HG02610 (cell line): ENCODE measurements at regions not wholly inside any gene's neighbourhood (a gene's known extent, or its start where the extent isn't known, plus 50 kb on each side); places are given as distances from the start of the nearest gene placed in this dataset.
"Not testable (repeated sequence)": the region's sequence is repeated elsewhere in the genome, so short reads cannot be mapped to it uniquely, and the experiment has no call there.

Experiments
- ATAC-seq: cut with Tn5 transposase; IDR thresholded peaks from one replicate; pipeline ENCODE4 v1.9.1; 2021; ENCODE audit warnings: mild to moderate bottlenecking, moderate library complexity; ENCODE audit not compliant: unreplicated experiment

GRCh38 chr4:156335721-156336120 is 382.1 kb upstream of the CTSO start:
- ATAC-seq: no peak

DNA sequence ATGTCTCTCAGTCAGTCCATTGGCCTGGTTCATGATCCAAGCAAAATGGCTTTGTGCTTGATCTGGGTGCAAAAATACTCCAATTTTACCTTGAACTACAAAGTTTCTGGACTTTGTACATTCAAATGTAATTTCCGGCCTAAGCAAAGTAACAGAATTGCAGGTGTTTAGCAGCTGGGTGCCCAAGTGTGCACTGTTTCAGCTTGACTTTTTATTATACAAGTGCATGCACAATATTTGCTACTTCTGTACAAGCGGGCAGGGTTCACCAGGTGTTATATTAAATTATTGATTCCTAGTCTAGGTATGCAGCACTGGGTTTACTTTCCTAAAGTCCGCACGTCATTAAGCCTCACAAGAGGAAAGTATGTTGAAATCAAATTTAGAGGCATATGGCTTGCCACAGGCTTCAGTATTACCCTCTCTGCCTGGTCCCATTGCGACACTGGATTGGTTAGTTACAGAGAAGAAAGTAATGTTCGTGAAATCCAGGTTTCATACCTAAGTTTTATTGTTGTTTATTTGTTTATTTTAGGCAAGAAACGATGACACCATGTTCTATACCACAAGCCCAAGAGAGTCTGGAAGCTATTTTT is 376.9 kb upstream of the CTSO start:
- no peak for ATAC-seq

DNA sequence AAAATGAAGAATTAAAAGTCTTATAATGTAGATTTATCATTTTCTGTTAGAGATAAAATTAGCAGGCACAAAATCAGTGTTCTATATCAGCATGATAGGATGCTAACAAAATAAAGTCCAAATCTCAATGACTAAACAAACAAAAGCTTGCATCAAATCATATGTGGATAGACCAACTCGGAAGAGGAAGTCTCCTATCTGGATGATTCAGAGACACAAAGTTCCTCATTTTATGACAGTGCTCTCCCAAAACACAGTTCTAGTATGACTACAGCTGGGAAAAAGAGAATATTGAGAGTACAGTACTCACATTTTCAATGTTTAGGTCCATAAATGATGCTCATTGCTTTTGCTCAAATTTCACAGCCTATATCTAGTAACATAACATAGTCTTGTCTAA is 376.1 kb upstream of the CTSO start:
- ATAC-seq: no peak

DNA sequence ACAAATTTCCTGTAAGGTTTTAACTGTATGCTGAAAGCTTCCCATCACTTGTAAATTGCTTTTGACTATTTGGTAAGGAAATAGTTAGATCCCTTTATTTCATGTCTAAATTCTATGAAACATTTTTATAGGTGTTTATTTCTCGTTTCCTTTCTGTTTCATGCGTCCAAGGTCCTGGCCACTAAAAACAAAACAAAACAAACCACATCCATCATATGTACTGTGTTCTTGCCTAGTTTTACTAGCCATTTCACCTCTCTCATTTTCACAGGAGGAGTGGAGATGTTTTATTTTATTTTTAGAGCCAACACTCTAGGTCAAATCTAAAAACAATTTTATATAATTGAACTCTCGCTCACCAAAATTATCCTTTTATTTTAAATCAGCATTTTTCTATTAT is 375.2 kb upstream of the CTSO start:
- ATAC-seq: no peak

DNA sequence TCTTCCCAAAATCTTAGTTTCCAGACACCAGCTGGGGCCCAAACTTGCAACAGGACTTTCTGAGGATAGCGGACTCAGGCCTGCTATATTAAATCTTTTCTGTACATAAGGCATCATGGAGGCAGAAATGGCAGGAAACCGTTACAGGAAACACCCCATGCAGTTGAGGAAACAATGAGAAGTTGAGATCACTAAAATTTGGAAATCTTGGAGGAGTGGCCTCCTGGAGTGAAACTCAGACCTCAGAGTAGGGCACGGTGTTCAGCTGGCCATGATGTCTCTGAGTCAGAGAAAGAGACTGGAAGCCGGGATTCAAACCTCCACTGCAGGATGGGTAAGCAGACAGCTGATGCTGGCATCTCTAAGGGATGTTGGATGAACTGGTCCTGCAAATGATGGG is 372.6 kb upstream of the CTSO start:
- ATAC-seq: no peak

- no peak for ATAC-seq
Measured at GRCh38 chr4:156322592-156322991, 368.9 kb upstream of the CTSO start.

- ATAC-seq: no peak
Measured at GRCh38 chr4:156321203-156321602, 367.5 kb upstream of the CTSO start.

DNA sequence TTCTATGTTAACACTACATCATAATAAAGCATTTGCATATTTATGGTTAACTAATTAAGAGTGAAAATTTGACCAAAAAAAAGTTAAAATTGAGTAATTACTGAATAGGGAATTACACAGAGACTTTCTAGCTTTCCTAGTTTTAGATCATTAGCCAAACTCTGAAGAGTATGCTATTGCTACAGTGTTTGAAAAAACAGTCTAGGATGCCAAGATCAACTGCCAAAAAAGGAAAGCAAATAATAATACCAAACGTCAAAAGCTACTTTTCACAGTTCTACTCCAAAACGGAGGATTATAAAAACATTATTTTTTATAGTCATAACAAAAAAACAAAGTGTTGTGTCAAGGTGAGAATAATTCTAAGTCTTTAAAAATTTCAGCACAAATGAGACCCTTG is 359.8 kb upstream of the CTSO start:
- no peak for ATAC-seq

DNA sequence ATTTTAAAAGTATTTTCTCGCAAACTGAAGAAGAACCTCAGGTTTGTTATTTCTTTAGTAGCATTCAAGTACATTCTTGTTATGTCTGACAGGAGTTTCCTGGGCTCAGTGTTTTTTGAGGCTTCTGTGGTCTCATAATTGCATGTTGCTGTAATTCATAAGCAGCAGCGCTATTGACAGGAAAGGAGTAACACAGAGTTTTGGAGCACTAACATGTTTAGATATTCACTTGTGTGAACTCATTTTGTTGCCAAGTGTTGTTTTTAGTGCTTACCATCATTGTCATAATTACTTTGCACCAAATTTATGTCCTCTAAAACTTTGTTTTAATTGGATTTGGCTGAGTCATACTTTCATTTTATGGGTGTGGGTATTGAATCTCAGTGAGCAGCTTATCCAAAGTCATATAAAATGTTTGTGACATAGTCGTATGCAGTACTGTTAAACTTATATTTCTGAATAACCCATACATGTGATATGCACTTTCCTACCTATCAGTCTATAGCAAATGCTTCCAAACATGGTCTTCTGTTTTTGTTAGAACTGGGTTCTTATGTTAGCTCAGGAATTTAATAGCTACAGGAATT is 358.7 kb upstream of the CTSO start:
- ATAC-seq: no peak

DNA sequence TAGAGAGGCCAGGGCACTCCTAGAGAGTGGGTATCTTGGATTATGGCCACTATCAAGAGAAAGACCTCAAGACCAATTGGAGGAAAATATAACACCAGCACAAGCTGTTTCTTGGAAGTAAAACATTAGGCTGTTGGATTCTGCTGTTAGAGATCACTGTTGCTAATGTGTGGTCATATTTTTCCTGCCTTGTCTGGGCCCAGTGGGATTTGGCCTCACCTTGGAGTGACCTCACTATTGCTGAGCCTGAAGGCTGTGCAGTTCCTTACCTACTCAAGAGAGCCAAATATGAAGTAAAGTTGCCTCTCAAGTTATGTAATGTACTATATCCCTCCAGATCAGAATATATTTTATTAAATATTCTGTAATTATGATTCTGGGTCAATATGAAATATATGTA is 355.4 kb upstream of the CTSO start:
- no peak for ATAC-seq

GRCh38 chr4:156303708-156304107 is 350.0 kb upstream of the CTSO start:
- ATAC-seq: no peak

DNA sequence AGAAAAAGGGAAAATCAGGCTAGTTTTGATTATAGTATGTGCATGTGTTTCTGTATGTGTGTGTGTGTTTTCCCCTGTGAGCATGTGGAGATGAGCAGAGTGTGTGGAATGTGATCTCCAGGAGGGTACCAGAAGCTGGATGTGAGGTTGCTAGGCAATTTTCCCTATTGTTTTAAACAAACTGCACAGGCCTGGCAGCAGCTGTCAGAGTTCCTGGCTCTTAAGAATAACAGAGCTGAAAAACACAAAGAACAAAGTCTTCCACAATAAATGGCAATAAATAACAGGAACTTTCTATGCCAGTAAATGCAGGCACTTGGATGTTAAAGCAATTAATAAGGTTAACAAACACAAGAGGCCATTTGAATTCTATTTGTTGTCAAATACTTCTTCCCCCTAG is 344.6 kb upstream of the CTSO start:
- no peak for ATAC-seq

DNA sequence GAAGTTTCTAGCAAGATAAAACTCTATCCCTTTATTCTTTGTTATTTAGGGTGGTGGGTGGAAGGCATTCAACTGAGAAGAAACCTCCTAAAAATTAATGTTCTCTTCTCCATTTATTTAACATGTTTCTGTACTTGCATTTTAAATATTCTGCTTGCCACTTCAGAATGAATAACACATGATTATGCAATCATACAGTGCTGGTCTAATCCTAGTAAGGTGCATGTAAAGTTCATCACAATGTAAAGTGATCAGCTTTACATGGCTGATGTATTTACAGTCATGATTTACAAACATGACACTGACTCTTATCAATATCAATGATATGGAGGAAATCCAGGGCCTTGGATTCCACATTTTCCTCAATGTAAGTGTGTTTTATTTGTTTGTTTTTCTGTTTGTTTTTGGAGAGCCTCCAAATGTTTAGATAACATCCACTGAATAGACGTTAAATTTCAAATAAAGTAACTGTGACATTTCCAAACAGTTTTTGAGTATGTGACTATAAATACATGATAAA is 342.1 kb upstream of the CTSO start:
- ATAC-seq: no peak

GRCh38 chr4:156294577-156294976 is 340.9 kb upstream of the CTSO start:
- no peak for ATAC-seq

GRCh38 chr4:156293657-156294297 is 340.1 kb upstream of the CTSO start:
- no peak for ATAC-seq

GRCh38 chr4:156291317-156291716 is 337.7 kb upstream of the CTSO start:
- no peak for ATAC-seq

GRCh38 chr4:156290811-156291210 is 337.1 kb upstream of the CTSO start:
- ATAC-seq: no peak

DNA sequence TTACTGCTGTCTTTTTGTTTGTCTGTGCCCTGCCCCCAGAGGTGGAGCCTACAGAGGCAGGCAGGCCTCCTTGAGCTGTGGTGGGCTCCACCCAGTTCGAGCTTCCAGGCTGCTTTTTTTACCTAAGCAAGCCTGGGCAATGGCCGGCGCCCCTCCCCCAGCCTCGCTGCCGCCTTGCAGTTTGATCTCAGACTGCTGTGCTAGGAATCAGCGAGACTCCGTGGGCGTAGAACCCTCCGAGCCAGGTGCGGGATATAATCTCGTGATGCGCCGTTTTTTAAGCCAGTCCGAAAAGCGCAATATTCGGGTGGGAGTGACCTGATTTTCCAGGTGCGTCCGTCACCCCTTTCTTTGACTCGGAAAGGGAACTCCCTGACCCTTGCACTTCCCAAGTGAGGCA is 336.4 kb upstream of the CTSO start:
- not testable (repeated sequence) for ATAC-seq

DNA sequence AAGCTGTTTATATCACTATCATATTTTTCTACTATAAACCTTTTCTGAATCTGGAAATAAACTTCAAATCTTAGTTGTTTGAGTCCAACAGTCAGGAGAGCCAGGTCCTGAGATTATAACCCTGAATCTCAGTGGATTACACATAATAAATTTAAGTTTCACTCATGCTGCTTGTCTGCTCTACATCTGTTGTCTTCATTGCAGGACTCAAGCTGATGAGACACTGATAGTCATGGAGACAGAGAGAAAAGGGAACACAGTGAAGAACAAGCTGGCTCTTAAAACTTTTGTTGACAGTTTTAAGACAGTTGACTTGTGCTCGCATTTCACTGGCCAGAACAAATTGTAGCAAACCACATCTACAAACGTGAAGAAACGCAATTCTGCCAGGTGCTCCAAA is 327.0 kb upstream of the CTSO start:
- ATAC-seq: no peak

GRCh38 chr4:156265407-156265806 is 311.7 kb upstream of the CTSO start:
- ATAC-seq: no peak

GRCh38 chr4:156261230-156261629 is 307.6 kb upstream of the CTSO start:
- ATAC-seq: no peak

- no peak for ATAC-seq
Measured at GRCh38 chr4:156255230-156256007, 301.8 kb upstream of the CTSO start.
